Heart right ventricle (tissue), 16 donors: ENCODE measurements at regions not wholly inside any gene's neighbourhood (a gene's known extent, or its start where the extent isn't known, plus 50 kb on each side); places are given as distances from the start of the nearest gene placed in this dataset.

ENCODE experiments used
- ATAC-seq, 8 donors: fragments of 200-7000 bp; cut with Tn5 transposase; one replicate each; pipeline ENCODE4 v1.9.1; 2020; ENCODE audit warnings: mild to moderate bottlenecking in 8 of 8, moderate library complexity in 8 of 8, moderate number of reproducible peaks in 1 of 8
- DNase-seq, 2 donors: peaks; one replicate each; pipeline ENCODE4 v3.0.0-alpha.2; 2020
- H3K27ac ChIP-seq, 10 donors: fragments of 200-600 bp; sonication (generic) in 2 of 10; one replicate each; pipeline versions ENCODE4 v1.5.0 to v1.8.0; 2020 to 2022; ENCODE audit warnings: mild to moderate bottlenecking in 3 of 10
- H3K27me3 ChIP-seq, 7 donors: fragments of 200-600 bp; one replicate each; pipeline ENCODE4 v1.8.0; 2021 to 2022; ENCODE audit warnings: mild to moderate bottlenecking in 2 of 7
- H3K36me3 ChIP-seq, 9 donors: fragments of 200-600 bp; sonication (generic) in 1 of 9; one replicate each; pipeline versions ENCODE4 v1.5.0 to v1.8.0; 2020 to 2022; ENCODE audit warnings: mild to moderate bottlenecking in 2 of 9
- H3K4me1 ChIP-seq, 9 donors: fragments of 200-600 bp; sonication (generic) in 1 of 9; one replicate each; pipeline versions ENCODE4 v1.5.0 to v1.8.0; 2020 to 2022; ENCODE audit warnings: mild to moderate bottlenecking in 4 of 9
- H3K4me3 ChIP-seq, 10 donors: fragments of 200-600 bp; sonication (generic) in 2 of 10; one replicate each; pipeline versions ENCODE4 v1.5.0 to v1.8.0; 2020 to 2022; ENCODE audit warnings: mild to moderate bottlenecking in 7 of 10, moderate library complexity in 2 of 10
- H3K9me3 ChIP-seq, 11 donors: fragments of 200-600 bp in 10 of 11; sonication (generic) in 2 of 11; one replicate each; pipeline versions ENCODE4 v1.5.0 to v1.8.0; 2013 to 2022; ENCODE audit warnings: mild to moderate bottlenecking in 2 of 11, control low read depth in 1 of 11, moderate library complexity in 1 of 11
- CTCF ChIP-seq, 9 donors: fragments of 200-600 bp; sonication (generic) in 2 of 9; IDR thresholded peaks; one replicate each; pipeline versions ENCODE4 v1.5.0 to v1.8.0; 2021 to 2022; ENCODE audit warnings: antibody characterized with exemption in 9 of 9, mild to moderate bottlenecking in 5 of 9, moderate library complexity in 1 of 9
- WGBS, 2 donors: extraction: QIAGEN DNeasy Blood & Tissue Kit; methylation state at CpG; one replicate each; pipeline ENCODE4 v1.1.7; 2013; ENCODE audit warnings: inconsistent platforms in 1 of 2; 5-methylcytosine and 5-hydroxymethylcytosine counted together
- intact Hi-C, 10 donors: fragments of 100-400 bp; cut with DNase I; formaldehyde crosslinking; loops; one replicate each; pipeline versions ENCODE4 v1.11.1 to v1.14.2; 2022
- donor health status: Arrhythmogenic right ventricular cardiomyopathy.
- donor health status: ischemic (EF 13 %, LVEDD 7.1; RV severe dilation, severe dysfunction).
- donor health status: healthy with polysubstance abuse.
- donor health status: DM: no; HTN: yes; CAD: no.
- donor health status: DM: no; HTN: no; CAD: no.
- donor health status: ischemic (EF 25% LVEDD 6.9; RV normal size, moderate dysfunction).
- donor health status: ischemic (EF 25% LVEDD 5.7; RV mildly dilated, moderate dysfunction).
- donor health status: healthy.
- donor health status: DM: yes; HTN: yes; CAD: no.
- donor health status: Ischemic cardiomyopathy.
- donor health status: ischemic (EF 35%, LVEDD 5.7; RV mildly dilated, moderate dysfunction).
- donor health status: nonischemic (EF 11% LVEDD 7.7; RV severe dilation, severe dysfunction).
- donor health status: DM: yes; HTN: yes; CAD: no.
- donor health status: PGD.
- donor health status: ischemic (EF 29% LVEDD 5.4; RV normal size, mild dysfunction).
- donor health status: nonischemic (EF 23%, LVEDD 6.1; RV moderate dilation, normal function).

- intact Hi-C loops: loop anchor here (1.0 to 10.0 kb wide), 8 partner anchors 51 to 151 kb away; partner anchors contain the start of gene PICALM (in 5 of the 10)
- DNase-seq (peak; percentile 56 to 91), ATAC-seq (peak; percentile 97 to 100 (median 98))
- H3K9me3 ChIP-seq: no peaks in the 10 kb centered on the region
- no peaks in the 10 kb centered on the region for H3K27me3 ChIP-seq
- peak overlapping the region in 9 of 10 donors; percentile 45 to 91 (median 65) for H3K27ac ChIP-seq
- peak; percentile 59 to 91 (median 80) for TF ChIP-seq CTCF (IDR thresholded peaks at IDR 0.05)
- H3K4me1 ChIP-seq: peaks cover 0 to 75% (median 20%) of the 10 kb centered on the region in 9 donors
- H3K36me3 ChIP-seq: no peaks in the 10 kb centered on the region
- peak overlapping the region in 7 of 10 donors; percentile 23 to 40 (median 36) for H3K4me3 ChIP-seq
- WGBS, 2 donors: 6 to 7% methylated on average over 7 of the region's 7 CpGs
Observed at GRCh38 chr11:86193297-86194095, 51.1 kb upstream of the EED start.

- H3K4me3 ChIP-seq: peak overlapping the region in 6 of 10 donors; percentile 23 to 40 (median 38)
- 37 to 45% methylated on average over 1 of the region's 1 CpG for WGBS, 2 donors
- DNase-seq (no peak), ATAC-seq (peak in 4 of 8 donors; percentile 6 to 45 (median 41))
- H3K36me3 ChIP-seq: no peaks in the 10 kb centered on the region
- H3K9me3 ChIP-seq: no peaks in the 10 kb centered on the region
- intact Hi-C loops: loop anchor here (1.0 to 10.0 kb wide), 8 partner anchors 50 to 150 kb away; partner anchors contain the start of gene PICALM (in 5 of the 10)
- peak overlapping the region in 9 of 10 donors; percentile 45 to 91 (median 65) for H3K27ac ChIP-seq
- H3K4me1 ChIP-seq: peaks cover 0 to 71% (median 20%) of the 10 kb centered on the region in 9 donors
- no peak for TF ChIP-seq CTCF (IDR thresholded peaks at IDR 0.05)
- H3K27me3 ChIP-seq: no peaks in the 10 kb centered on the region
Observed at GRCh38 chr11:86192519-86193257, 51.9 kb upstream of the EED start.

- Histone ChIP-seq H3K4me1 (peaks cover 0 to 62% (median 23%) of the 10 kb centered on the region in 9 donors), H3K9me3 (no peaks in the 10 kb centered on the region), H3K4me3 (no peak overlapping the region), H3K36me3 (no peaks in the 10 kb centered on the region), H3K27ac (peak overlapping the region in 3 of 10 donors; percentile 80 to 91 (median 84)), H3K27me3 (no peaks in the 10 kb centered on the region)
- TF ChIP-seq CTCF (IDR thresholded peaks at IDR 0.05): no peak
- ATAC-seq (no peak), DNase-seq (no peak)
- WGBS, 2 donors: 96 to 98% methylated on average over 1 of the region's 1 CpG
- intact Hi-C loops: loop anchor here (2.0 to 10.0 kb wide), 7 partner anchors 50 to 150 kb away; partner anchors contain the start of gene PICALM (in 4 of the 10)
Observed at GRCh38 chr11:86191874-86192273, 52.7 kb upstream of the EED start.

GRCh38 chr11:86187027-86187426 is 57.5 kb upstream of the EED start:
- H3K4me1 ChIP-seq: peaks cover 0 to 50% (median 36%) of the 10 kb centered on the region in 9 donors
- 88 to 93% methylated on average over 2 of the region's 2 CpGs for WGBS, 2 donors
- no peaks in the 10 kb centered on the region for H3K9me3 ChIP-seq
- H3K27me3 ChIP-seq: no peaks in the 10 kb centered on the region
- TF ChIP-seq CTCF (IDR thresholded peaks at IDR 0.05): no peak
- peak overlapping the region in 6 of 10 donors; percentile 8 to 74 (median 42) for H3K27ac ChIP-seq
- DNase-seq: no peak
- no peak for ATAC-seq
- intact Hi-C loops: no loop called here
- H3K36me3 ChIP-seq: no peaks in the 10 kb centered on the region
- H3K4me3 ChIP-seq: no peak overlapping the region
